MCF 10A (cell line): ENCODE measurements at regions not wholly inside any gene's neighbourhood (a gene's known extent, or its start where the extent isn't known, plus 50 kb on each side); places are given as distances from the start of the nearest gene placed in this dataset.

ENCODE experiments used
- BruUV-seq: library from RNA; stranded (reverse); fragments of 400-500 nt; replicated peaks from 2 replicates; lab custom pipeline; 2021; lab: Mats Ljungman, UMichigan
- CTCF ChIA-PET: fragments of 300-600 bp; sonication (Branson Sonifier 250); formaldehyde crosslinking; extraction: SDS; loops from one replicate; lab custom pipeline; 2021; ENCODE audit warnings: antibody characterized with exemption, inconsistent platforms; lab: Yijun Ruan, JAX
- POLR2A ChIA-PET: fragments of 300-600, 350-650 bp; sonication (Branson Sonifier 250); formaldehyde crosslinking; extraction: SDS; loops from one replicate; lab custom pipeline; 2020; ENCODE audit warnings: antibody characterized with exemption, inconsistent platforms; lab: Yijun Ruan, JAX
- DNase-seq: peaks from one replicate; pipeline ENCODE4 v3.0.0-alpha.2; 2018; ENCODE audit not compliant: unreplicated experiment
- H3K27ac Mint-ChIP-seq: one replicate; pipeline ENCODE4 v1.8.0; 2022; ENCODE audit warnings: mild to moderate bottlenecking, low read depth, mixed read lengths; ENCODE audit not compliant: unreplicated experiment
- H3K27me3 Mint-ChIP-seq: one replicate; pipeline ENCODE4 v1.8.0; 2022; ENCODE audit warnings: mixed read lengths; ENCODE audit not compliant: insufficient read depth, unreplicated experiment
- H3K36me3 Mint-ChIP-seq: one replicate; pipeline ENCODE4 v1.8.0; 2022; ENCODE audit warnings: mild to moderate bottlenecking, moderate library complexity, mixed read lengths; ENCODE audit not compliant: insufficient read depth, unreplicated experiment
- H3K4me1 Mint-ChIP-seq: one replicate; pipeline ENCODE4 v1.8.0; 2022; ENCODE audit warnings: mixed read lengths; ENCODE audit not compliant: insufficient read depth, unreplicated experiment
- H3K4me3 Mint-ChIP-seq: one replicate; pipeline ENCODE4 v1.8.0; 2022; ENCODE audit warnings: mild to moderate bottlenecking, moderate library complexity, mixed read lengths; ENCODE audit not compliant: unreplicated experiment
- H3K9me3 Mint-ChIP-seq: one replicate; pipeline ENCODE4 v1.8.0; 2022; ENCODE audit warnings: mixed read lengths; ENCODE audit not compliant: unreplicated experiment
- CTCF ChIP-seq: fragments of 200-600 bp; IDR thresholded peaks from one replicate; pipeline ENCODE4 v1.8.0; 2022; ENCODE audit warnings: antibody characterized with exemption, mild to moderate bottlenecking; ENCODE audit not compliant: unreplicated experiment
- intact Hi-C: fragments of 100-400 bp; cut with micrococcal nuclease; formaldehyde crosslinking; loops from 2 replicates; pipeline ENCODE4 v1.14.1; 2022

GRCh38 chr20:1060985-1061384 is 57.4 kb upstream of the PSMF1 start:
- DNase-seq: no peak
- Mint-ChIP-seq H3K9me3 (no peaks in the 10 kb centered on the region), H3K27me3 (peaks cover 18% of the 10 kb centered on the region), H3K27ac (no peak overlapping the region), H3K4me3 (no peak overlapping the region), H3K4me1 (no peaks in the 10 kb centered on the region), H3K36me3 (no peaks in the 10 kb centered on the region)
- ChIA-PET POLR2A (no interaction called here), CTCF (interaction anchor here (0.9 to 1.4 kb wide), 3 partner anchors 46 to 103 kb away, joined by 3 to 7 read pairs (median 3); no protein-coding TSS in a partner anchor)
- no TSS peak for BruUV-seq
- intact Hi-C loops: no loop called here
- TF ChIP-seq CTCF: no peak

- no peaks in the 10 kb centered on the region for H3K9me3 Mint-ChIP-seq
- no TSS peak for BruUV-seq
- DNase-seq: no peak
- peaks cover 18% of the 10 kb centered on the region for H3K27me3 Mint-ChIP-seq
- H3K36me3 Mint-ChIP-seq: no peaks in the 10 kb centered on the region
- H3K27ac Mint-ChIP-seq: no peak overlapping the region
- intact Hi-C loops: no loop called here
- POLR2A ChIA-PET: interaction anchor here (0.6 kb wide), 1 partner anchor 139 kb away, joined by 4 read pairs; no protein-coding TSS in a partner anchor
- CTCF ChIA-PET: interaction anchor here (0.9 to 1.4 kb wide), 3 partner anchors 45 to 104 kb away, joined by 3 to 7 read pairs (median 3); no protein-coding TSS in a partner anchor
- H3K4me3 Mint-ChIP-seq: no peak overlapping the region
- no peaks in the 10 kb centered on the region for H3K4me1 Mint-ChIP-seq
- TF ChIP-seq CTCF: no peak
Observed at GRCh38 chr20:1061484-1062221, 56.7 kb upstream of the PSMF1 start.

GRCh38 chr20:1062334-1063010 is 55.9 kb upstream of the PSMF1 start:
- no TSS peak for BruUV-seq
- intact Hi-C loops: no loop called here
- H3K9me3 Mint-ChIP-seq: peaks cover 4% of the 10 kb centered on the region
- no peak for DNase-seq
- H3K27ac Mint-ChIP-seq: no peak overlapping the region
- no peaks in the 10 kb centered on the region for H3K4me1 Mint-ChIP-seq
- peaks cover 25% of the 10 kb centered on the region for H3K27me3 Mint-ChIP-seq
- ChIA-PET CTCF (interaction anchor here (1.4 kb wide), 1 partner anchor 44 kb away, joined by 3 read pairs; no protein-coding TSS in a partner anchor), POLR2A (no interaction called here)
- H3K36me3 Mint-ChIP-seq: no peaks in the 10 kb centered on the region
- no peak overlapping the region for H3K4me3 Mint-ChIP-seq
- no peak for TF ChIP-seq CTCF
